Mucosa of descending colon (tissue), 3 donors: ENCODE measurements at regions not wholly inside any gene's neighbourhood (a gene's known extent, or its start where the extent isn't known, plus 50 kb on each side); places are given as distances from the start of the nearest gene placed in this dataset.

ENCODE experiments used
- ATAC-seq: fragments of 200-7000 bp; cut with Tn5 transposase; one replicate; pipeline ENCODE4 v1.9.1; 2020; ENCODE audit warnings: mild to moderate bottlenecking, moderate library complexity
- DNase-seq, 3 donors: peaks; one replicate each; pipeline ENCODE4 v3.0.0-alpha.2; 2020
- H3K36me3 ChIP-seq: fragments of 200-600 bp; one replicate; pipeline ENCODE4 v1.8.0; 2021; ENCODE audit warnings: low read depth, mild to moderate bottlenecking
- H3K4me1 ChIP-seq: fragments of 200-600 bp; one replicate; pipeline ENCODE4 v1.8.0; 2021; ENCODE audit warnings: low read depth, mild to moderate bottlenecking
- H3K4me3 ChIP-seq: fragments of 200-600 bp; one replicate; pipeline ENCODE4 v1.8.0; 2021; ENCODE audit warnings: mild to moderate bottlenecking
- H3K9me3 ChIP-seq: fragments of 200-600 bp; one replicate; pipeline ENCODE4 v1.8.0; 2021; ENCODE audit warnings: mild to moderate bottlenecking
- CTCF ChIP-seq: fragments of 200-600 bp; IDR thresholded peaks from one replicate; pipeline ENCODE4 v1.8.0; 2022; ENCODE audit warnings: antibody characterized with exemption, mild to moderate bottlenecking
- intact Hi-C, 2 donors: fragments of 100-400 bp; cut with DNase I in 1 of 2; cut with micrococcal nuclease in 1 of 2; formaldehyde crosslinking; loops; one replicate each; pipeline versions ENCODE4 v1.11.0 to v1.11.1; 2022; cut with DNase I, micrococcal nuclease
- donor health status: DM: no; HTN: no; CAD: no; lungs with moderate emphysema.
- donor health status: DM: no; HTN: no; CAD: no.
- donor health status: DM: no; HTN: yes; CAD: no.

- no peak for ATAC-seq
These were observed 97.7 kb downstream of the ING1 start for GRCh38 chr13:110811008-110811720.

DNA sequence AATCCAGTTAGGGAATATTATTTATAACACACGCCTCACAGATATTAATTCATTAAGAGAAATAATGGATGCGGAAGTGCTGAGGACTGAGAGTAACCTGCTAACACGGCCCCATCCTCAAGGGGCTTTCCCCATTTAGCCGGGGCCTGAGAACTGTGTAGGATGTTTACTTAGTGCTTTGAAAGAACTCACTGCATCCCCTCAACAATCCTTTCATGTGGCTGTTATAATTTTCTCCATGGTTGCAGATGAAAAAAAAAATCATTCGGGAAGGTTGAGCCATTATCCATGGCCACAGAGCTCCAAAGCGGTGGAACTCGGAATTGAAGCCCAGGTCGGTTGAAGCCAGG is 98.2 kb downstream of the ING1 start:
- H3K36me3 ChIP-seq = no peaks in the 10 kb centered on the region
- TF ChIP-seq CTCF = no peak
- ATAC-seq (no peak), DNase-seq (no peak)
- H3K9me3 ChIP-seq = no peaks in the 10 kb centered on the region
- intact Hi-C loops = loop anchor here (10.0 kb wide), 1 partner anchor 217 kb away; no protein-coding TSS in a partner anchor
- no peak overlapping the region for H3K4me3 ChIP-seq
- H3K4me1 ChIP-seq = no peaks in the 10 kb centered on the region

More at GRCh38 chr13:110811008-110811720, 97.7 kb downstream of the ING1 start:
- TF ChIP-seq CTCF = no peak
- intact Hi-C loops = loop anchor here (10.0 kb wide), 1 partner anchor 216 kb away; no protein-coding TSS in a partner anchor
- DNase-seq = no peak
- H3K4me3 ChIP-seq = no peak overlapping the region
- H3K4me1 ChIP-seq = no peaks in the 10 kb centered on the region
- H3K9me3 ChIP-seq = no peaks in the 10 kb centered on the region
- H3K36me3 ChIP-seq = no peaks in the 10 kb centered on the region

DNA sequence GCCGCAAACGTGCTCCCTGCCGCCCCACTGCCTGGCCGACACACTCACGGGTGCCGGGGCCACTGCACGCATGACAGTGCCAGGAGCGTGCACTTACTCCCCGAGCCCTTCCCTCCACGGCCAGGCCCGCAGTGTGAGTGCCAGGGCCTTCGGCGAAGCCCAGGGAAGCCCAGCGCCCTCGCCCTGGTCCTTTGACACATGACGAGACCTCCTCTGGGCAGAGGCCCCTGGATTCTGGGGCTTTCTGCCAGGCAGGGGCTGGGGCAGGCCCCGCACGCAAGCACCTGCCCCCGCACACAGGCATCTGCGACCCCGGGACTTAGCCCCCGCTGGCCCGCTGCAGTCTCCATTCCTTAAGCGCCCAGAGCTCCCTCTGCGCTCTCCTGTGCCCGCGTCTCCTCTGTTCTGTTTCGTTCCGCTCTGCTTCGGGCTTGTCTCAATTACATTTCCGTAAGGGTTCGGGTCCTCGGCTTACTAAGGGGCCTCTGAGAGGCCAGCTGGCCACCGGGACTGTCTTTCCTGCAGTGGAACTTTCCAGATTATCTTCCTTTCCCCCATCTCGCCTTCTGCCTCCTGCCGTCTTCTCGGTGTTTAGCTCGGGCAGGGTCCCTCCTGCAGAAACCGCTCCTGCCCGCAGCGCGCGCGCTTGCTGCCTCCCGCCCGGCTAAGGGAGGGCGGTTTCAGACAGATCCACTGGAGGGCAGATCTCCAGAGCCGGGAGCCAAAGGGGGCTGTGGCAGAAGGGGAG is 98.8 kb downstream of the ING1 start:
- Histone ChIP-seq H3K36me3 (no peaks in the 10 kb centered on the region), H3K9me3 (no peaks in the 10 kb centered on the region), H3K4me3 (no peak overlapping the region), H3K4me1 (no peaks in the 10 kb centered on the region)
- DNase-seq = no peak
- no peak for ATAC-seq
- intact Hi-C loops = loop anchor here (10.0 kb wide), 1 partner anchor 217 kb away; no protein-coding TSS in a partner anchor
- TF ChIP-seq CTCF = no peak

GRCh38 chr13:110812869-110813645 is 99.6 kb downstream of the ING1 start:
- no peak overlapping the region for H3K4me3 ChIP-seq

More at GRCh38 chr13:110812869-110813645, 99.6 kb downstream of the ING1 start:
- H3K36me3 ChIP-seq = no peaks in the 10 kb centered on the region
- no peaks in the 10 kb centered on the region for H3K9me3 ChIP-seq
- intact Hi-C loops = loop anchor here (10.0 kb wide), 1 partner anchor 218 kb away; no protein-coding TSS in a partner anchor
- TF ChIP-seq CTCF = no peak
- H3K4me1 ChIP-seq = no peaks in the 10 kb centered on the region
- DNase-seq = no peak
- no peak for ATAC-seq
